ENCODE measurements at regions not wholly inside any gene's neighbourhood (a gene's known extent, or its start where the extent isn't known, plus 50 kb on each side); places are given as distances from the start of the nearest gene placed in this dataset.

DNA sequence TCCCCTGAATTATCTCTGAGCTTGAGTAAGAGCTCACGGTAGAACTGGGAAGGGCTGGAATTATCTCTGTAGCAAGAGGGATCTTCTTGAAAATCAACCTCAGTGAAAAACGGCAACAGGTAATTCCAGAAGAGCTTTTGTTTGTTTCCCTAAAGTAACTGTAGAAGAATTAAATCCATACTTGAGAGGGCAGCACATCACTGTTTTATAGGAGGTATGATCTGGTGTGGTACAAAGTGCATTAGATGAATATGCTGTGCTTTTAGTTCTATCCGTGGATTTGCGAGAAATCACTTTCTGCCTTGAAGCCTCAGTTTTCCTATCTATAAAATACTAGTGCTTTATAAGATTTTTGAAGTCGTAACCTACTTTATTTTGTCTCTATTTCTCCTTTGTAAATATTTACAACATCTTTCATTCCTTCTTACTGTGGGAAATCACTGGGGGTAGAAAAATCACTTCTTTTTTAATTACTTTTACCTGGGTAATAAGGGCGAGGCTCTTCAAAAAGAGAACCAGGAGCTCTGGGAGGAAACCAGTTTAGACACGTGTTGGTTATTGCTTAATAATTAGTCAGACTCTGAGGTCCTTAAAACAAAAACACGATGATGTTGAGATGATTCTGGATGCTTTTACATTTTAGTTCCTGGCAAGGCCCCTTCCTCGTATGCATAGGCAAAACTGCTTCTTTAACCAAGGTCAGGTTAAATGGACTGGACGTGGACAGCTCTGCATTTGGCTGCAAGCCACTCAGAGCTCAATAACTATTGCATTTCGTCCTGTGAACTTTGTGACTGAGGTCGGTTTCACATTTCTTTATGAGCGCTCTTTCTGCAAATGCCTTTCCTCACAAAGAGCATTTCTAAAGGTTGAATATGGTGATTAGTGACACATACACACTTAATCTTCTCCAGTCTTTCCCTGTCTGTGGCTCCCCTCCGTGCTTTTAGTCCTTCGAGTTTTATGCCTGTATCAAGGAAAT, 376.1 kb downstream of the BRINP1 start:
- Histone ChIP-seq H3K9me3 (ENCODE audit: severe bottlenecking) (no peaks in the 10 kb centered on the region), H3K27me3 (ENCODE audit: insufficient read depth, low read depth, severe bottlenecking) (peaks cover 9% of the 10 kb centered on the region), H3K27ac (no peak overlapping the region), H3K36me3 (no peaks in the 10 kb centered on the region), H3K4me3 (ENCODE audit: low read depth, low read length) (no peak overlapping the region)
- TF ChIP-seq, protein P1, sequence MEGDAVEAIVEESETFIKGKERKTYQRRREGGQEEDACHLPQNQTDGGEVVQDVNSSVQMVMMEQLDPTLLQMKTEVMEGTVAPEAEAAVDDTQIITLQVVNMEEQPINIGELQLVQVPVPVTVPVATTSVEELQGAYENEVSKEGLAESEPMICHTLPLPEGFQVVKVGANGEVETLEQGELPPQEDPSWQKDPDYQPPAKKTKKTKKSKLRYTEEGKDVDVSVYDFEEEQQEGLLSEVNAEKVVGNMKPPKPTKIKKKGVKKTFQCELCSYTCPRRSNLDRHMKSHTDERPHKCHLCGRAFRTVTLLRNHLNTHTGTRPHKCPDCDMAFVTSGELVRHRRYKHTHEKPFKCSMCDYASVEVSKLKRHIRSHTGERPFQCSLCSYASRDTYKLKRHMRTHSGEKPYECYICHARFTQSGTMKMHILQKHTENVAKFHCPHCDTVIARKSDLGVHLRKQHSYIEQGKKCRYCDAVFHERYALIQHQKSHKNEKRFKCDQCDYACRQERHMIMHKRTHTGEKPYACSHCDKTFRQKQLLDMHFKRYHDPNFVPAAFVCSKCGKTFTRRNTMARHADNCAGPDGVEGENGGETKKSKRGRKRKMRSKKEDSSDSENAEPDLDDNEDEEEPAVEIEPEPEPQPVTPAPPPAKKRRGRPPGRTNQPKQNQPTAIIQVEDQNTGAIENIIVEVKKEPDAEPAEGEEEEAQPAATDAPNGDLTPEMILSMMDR (IDR thresholded peaks at IDR 0.05; ENCODE audit: low read depth, low read length), result no peak
- DNase-seq, result no peak

DNA sequence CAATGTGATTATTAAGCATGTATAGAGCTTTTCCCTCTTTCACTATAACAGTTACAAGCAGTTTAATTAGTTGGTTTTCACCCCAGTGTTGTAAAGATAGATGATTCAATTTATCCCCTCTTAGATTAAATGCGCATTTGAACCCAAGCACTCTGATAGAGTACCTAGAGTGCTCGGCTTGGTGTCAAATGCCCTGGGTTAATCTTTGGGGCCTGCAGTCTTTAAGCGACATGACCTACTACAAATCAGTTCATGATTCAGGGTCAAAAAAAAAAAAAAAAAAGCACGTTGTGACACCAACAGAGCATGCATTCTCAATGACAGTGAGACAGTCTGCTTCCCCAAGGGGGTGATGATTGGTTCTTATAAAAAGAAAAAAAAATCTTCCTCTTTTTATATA, 375.3 kb downstream of the BRINP1 start:
- Histone ChIP-seq H3K36me3 (no peaks in the 10 kb centered on the region), H3K9me3 (ENCODE audit: severe bottlenecking) (no peaks in the 10 kb centered on the region), H3K4me3 (ENCODE audit: low read depth, low read length) (no peak overlapping the region), H3K27me3 (ENCODE audit: insufficient read depth, low read depth, severe bottlenecking) (peaks cover 9% of the 10 kb centered on the region), H3K27ac (no peak overlapping the region)
- DNase-seq, result no peak
- TF ChIP-seq, protein P1 (IDR thresholded peaks at IDR 0.05; ENCODE audit: low read depth, low read length), result no peak

DNA sequence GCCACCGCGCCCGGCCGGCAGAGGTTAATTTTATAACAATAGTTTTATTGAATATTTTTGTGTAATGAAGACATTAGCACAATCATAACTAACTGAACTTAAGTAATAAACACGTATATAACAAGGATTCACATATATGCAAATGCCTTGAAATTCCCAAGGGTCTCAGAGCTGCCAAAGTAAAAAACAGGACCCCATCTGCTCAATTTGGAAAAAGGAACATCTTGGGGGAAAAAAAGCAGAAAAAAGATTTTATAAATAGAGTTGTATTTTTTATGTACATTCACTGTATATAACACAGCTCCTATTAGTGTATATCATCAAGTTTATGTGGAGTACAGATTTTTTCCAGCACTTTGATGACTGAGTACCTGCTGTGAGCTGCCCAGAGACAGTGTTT, 366.7 kb downstream of the BRINP1 start:
- no peaks in the 10 kb centered on the region for H3K36me3 ChIP-seq
- peaks cover 4% of the 10 kb centered on the region for H3K27me3 ChIP-seq (ENCODE audit: insufficient read depth, low read depth, severe bottlenecking)
- DNase-seq, result no peak
- no peaks in the 10 kb centered on the region for H3K9me3 ChIP-seq (ENCODE audit: severe bottlenecking)
- TF ChIP-seq, protein P1 (IDR thresholded peaks at IDR 0.05; ENCODE audit: low read depth, low read length), result no peak
- no peak overlapping the region for H3K4me3 ChIP-seq (ENCODE audit: low read depth, low read length)
- no peak overlapping the region for H3K27ac ChIP-seq

DNA sequence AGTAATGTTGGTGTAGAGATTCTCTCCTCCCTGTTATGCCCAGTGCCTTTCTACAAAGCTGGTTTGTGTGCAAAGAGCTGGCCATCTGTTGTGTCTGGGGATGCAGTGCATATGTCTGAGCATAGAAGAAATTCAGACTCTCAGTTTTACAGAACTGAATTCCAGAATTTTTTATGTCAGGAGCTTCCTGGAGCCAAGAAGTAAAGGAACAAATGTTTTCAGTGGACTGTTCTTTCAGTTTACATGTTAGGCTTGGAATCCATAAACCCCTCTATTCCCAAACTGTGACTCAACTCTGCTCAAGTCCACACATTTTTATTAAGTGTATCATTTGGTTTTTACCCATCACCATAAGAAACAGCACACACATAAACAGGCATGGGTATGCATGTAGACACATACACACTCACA, 366.0 kb downstream of the BRINP1 start:
- H3K27ac ChIP-seq, result no peak overlapping the region
- peaks cover 4% of the 10 kb centered on the region for H3K27me3 ChIP-seq (ENCODE audit: insufficient read depth, low read depth, severe bottlenecking)
- DNase-seq, result no peak
- H3K36me3 ChIP-seq, result no peaks in the 10 kb centered on the region
- TF ChIP-seq, protein P1 (IDR thresholded peaks at IDR 0.05; ENCODE audit: low read depth, low read length), result no peak
- H3K4me3 ChIP-seq (ENCODE audit: low read depth, low read length), result no peak overlapping the region
- no peaks in the 10 kb centered on the region for H3K9me3 ChIP-seq (ENCODE audit: severe bottlenecking)

DNA sequence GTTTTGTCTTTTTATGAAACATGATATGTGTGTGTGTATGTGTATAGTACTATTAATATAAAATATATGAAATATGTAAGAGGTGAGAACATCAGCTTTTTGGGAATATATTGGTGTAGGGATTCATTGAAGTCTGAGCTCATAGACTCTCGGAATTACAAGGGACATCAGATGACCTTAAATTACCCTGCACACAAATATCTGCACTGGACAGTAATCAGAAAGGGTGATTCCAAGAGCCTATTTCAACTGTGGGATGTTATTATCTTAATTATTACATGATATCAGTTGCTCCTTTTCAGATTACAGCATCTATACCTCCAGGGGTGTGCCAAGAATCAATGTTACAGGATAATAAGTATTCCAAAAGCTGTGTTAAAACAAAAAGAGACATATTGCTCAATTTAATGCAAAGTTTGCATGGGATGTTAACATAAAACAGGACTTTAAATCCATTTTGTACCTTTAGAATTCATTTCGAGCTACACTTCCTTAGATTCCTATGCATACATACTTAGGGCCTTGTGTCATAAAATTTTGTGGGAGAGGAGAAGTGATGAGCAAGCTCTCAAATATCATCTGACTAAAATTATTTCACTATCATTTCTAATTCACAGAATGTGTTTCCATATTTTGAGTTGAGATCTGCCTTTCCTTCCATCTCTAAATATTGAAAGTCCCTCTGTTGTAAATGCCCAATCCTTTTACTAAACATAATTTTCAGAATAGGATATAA, 365.2 kb downstream of the BRINP1 start:
- no peak overlapping the region for H3K4me3 ChIP-seq (ENCODE audit: low read depth, low read length)
- H3K27ac ChIP-seq, result no peak overlapping the region
- H3K27me3 ChIP-seq (ENCODE audit: insufficient read depth, low read depth, severe bottlenecking), result peaks cover 4% of the 10 kb centered on the region
- H3K9me3 ChIP-seq (ENCODE audit: severe bottlenecking), result no peaks in the 10 kb centered on the region
- no peaks in the 10 kb centered on the region for H3K36me3 ChIP-seq
- no peak for DNase-seq
- TF ChIP-seq, protein P1 (IDR thresholded peaks at IDR 0.05; ENCODE audit: low read depth, low read length), result no peak

Data from WERI-Rb-1 (cell line).